GM12864 (cell line): ENCODE measurements at regions not wholly inside any gene's neighbourhood (a gene's known extent, or its start where the extent isn't known, plus 50 kb on each side); places are given as distances from the start of the nearest gene placed in this dataset.

ENCODE experiments used
- DNase-seq: peaks from one replicate; pipeline ENCODE4 v3.0.0-alpha.2; 2011; ENCODE audit warnings: low read depth
- H3K4me3 ChIP-seq: 2 replicates; pipeline ENCODE4 v1.5.1; 2011; ENCODE audit warnings: mild to moderate bottlenecking, low read depth, low read length, control low read depth
- CTCF ChIP-seq: IDR thresholded peaks from 2 replicates; pipeline ENCODE4 v1.5.1; 2011; ENCODE audit warnings: low read depth, mild to moderate bottlenecking, moderate library complexity, low read length, control low read depth, inconsistent platforms; ENCODE audit errors: missing control alignments

GRCh38 chr5:3393122-3393919 lies 202.3 kb upstream of the IRX1 start:
- no peak for TF ChIP-seq CTCF
- no peak for DNase-seq
- no peak overlapping the region for H3K4me3 ChIP-seq

- DNase-seq, result no peak
- TF ChIP-seq CTCF, result no peak
- H3K4me3 ChIP-seq, result no peak overlapping the region
Measured at GRCh38 chr5:3392306-3392939, 203.2 kb upstream of the IRX1 start.

- DNase-seq, result no peak
- H3K4me3 ChIP-seq, result no peak overlapping the region
- TF ChIP-seq CTCF, result no peak
Measured at GRCh38 chr5:3391210-3391609, 204.4 kb upstream of the IRX1 start.

- TF ChIP-seq CTCF, result no peak
- no peak for DNase-seq
- H3K4me3 ChIP-seq, result no peak overlapping the region
Measured at GRCh38 chr5:3389471-3390026, 206.1 kb upstream of the IRX1 start.

- TF ChIP-seq CTCF, result no peak
- no peak for DNase-seq
- H3K4me3 ChIP-seq, result no peak overlapping the region
Measured at GRCh38 chr5:3386637-3387036, 209.0 kb upstream of the IRX1 start.

- TF ChIP-seq CTCF, result no peak
- H3K4me3 ChIP-seq, result no peak overlapping the region
- DNase-seq, result no peak
Measured at GRCh38 chr5:3385991-3386519, 209.6 kb upstream of the IRX1 start.

GRCh38 chr5:3384531-3384930 lies 211.1 kb upstream of the IRX1 start:
- DNase-seq, result no peak
- no peak for TF ChIP-seq CTCF
- H3K4me3 ChIP-seq, result no peak overlapping the region
